HG02973 (cell line): ENCODE measurements at regions not wholly inside any gene's neighbourhood (a gene's known extent, or its start where the extent isn't known, plus 50 kb on each side); places are given as distances from the start of the nearest gene placed in this dataset.

Experiments
- ATAC-seq: cut with Tn5 transposase; IDR thresholded peaks from one replicate; pipeline ENCODE4 v1.9.1; 2021; ENCODE audit warnings: moderate library complexity; ENCODE audit not compliant: unreplicated experiment

DNA sequence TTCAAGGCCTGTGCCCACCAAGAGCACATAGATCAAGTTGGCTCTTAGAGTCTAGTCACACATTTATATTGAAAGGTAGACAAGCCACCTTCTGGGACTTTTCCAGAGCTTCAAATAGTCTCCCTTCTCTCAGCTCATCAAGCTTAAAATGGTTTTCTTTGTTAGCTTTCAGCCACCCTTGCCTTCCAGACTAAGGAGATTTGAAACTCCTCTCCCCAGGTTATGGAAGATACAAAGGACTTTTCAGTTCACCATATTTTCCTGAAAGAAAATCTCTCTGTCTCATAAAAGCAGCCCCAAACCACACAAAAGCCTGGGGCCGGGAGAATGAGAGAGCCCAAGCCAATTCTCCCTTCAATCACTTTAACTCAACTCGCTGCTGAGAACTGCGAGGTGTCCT, 134.1 kb downstream of the ZC3H11B start:
- no peak for ATAC-seq

DNA sequence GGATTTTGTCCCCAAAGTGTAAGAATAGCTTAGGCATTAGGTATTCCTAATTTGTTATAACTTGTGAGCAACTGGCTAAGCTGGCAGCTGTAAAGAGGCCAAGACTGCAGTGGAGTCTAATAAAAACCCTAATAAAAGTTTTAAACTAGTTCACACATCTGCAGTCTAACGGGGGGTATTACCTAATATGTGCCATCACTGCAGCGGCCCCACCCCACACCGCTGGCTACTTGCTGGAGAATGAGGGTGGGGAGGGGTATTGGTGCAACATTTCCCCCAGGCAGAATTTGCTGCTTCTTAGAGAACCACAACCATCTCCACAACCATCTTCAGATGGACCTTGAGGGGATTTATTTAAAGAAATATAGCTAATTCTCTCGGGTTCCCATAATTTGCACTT, 135.0 kb downstream of the ZC3H11B start:
- ATAC-seq: no peak

GRCh38 chr1:219476716-219477115, 136.2 kb downstream of the ZC3H11B start:
- ATAC-seq: peak; percentile 38

GRCh38 chr1:219476116-219476515, 136.8 kb downstream of the ZC3H11B start:
- peak; percentile 83 for ATAC-seq

GRCh38 chr1:219472596-219472995, 140.3 kb downstream of the ZC3H11B start:
- ATAC-seq: peak; percentile 51

DNA sequence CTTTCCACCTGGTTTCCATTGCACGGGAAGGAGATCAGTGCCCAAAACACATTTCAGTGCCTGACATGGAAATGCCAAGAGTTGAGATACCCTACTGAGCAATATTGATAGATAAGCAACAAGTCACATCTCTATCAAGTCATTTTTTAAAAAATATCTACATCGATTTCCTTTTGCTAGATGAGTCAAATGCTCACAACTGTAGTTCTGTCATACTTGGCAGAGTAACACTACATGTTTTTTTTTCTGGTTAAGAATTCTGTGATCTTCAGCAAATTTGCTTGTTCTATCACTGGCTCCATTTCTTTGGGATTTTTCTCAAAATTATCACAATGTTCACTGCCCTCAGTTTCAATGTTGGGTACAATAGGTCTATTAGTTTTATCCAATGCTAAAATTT, 145.4 kb downstream of the ZC3H11B start:
- no peak for ATAC-seq

DNA sequence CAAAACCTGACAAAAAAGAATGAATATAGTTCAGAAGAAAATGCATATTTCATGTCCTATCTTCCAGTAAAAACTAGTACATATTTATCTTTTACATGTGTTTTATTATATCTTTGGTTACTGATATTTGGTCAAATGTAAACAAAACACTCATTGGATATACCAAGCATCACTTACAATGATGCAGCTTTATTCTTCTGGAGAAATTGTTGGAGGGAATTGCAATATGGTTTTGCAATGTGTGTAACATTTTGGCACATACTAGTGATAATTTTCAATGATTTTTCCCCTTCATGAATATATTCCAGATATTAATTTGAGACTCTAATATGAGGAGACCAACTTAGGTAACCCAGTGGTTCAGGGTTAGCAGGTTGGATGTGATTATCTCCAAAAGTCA, 146.1 kb downstream of the ZC3H11B start:
- ATAC-seq: no peak

DNA sequence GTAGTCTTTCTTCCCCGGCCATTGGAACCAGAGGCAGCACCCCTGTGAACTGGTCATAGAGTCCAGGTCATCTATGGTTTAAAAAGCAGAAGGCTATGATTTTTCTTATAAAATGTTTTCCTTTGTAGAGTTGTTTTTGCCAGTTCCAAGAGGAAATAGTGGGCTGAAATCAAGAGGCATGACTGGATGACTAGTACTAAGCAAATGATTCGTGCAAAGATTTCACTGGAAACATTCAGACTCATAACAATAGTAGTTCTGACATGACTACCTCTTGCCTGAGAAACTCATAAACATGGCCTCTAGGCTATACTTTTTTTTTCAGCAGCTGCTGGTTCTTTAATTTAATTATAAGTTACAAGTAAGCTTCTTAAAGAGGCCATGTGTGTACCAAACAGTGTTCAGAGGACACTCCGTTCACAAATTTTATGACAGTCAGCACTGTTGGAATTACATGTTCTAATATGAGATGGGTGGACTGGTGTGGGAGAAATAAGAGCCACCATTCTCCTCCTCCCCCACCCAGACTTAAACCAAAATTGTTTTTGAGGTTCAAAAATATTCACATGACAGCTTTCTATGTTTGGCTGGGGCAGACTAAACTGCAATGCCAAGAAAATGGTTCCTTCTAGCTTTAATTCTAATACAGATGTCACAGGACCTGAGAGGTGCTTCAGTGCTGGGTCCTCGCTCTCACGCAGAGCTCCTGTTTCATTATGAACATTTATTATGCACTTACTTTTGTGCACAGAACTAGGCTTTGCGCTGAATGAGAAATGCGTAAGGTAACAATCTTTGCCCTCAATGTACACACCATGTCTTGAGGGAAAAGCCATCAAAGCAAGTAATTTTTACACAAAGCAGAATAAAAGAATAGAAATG, 147.5 kb downstream of the ZC3H11B start:
- peak; percentile 64 for ATAC-seq

GRCh38 chr1:219463636-219464035, 149.3 kb downstream of the ZC3H11B start:
- ATAC-seq: no peak

- ATAC-seq: no peak
Measured at GRCh38 chr1:219461981-219462400, 150.9 kb downstream of the ZC3H11B start.

GRCh38 chr1:219460896-219461815, 151.7 kb downstream of the ZC3H11B start:
- ATAC-seq: peak; percentile 71

GRCh38 chr1:219460081-219460895, 152.6 kb downstream of the ZC3H11B start:
- peak; percentile 15 for ATAC-seq

DNA sequence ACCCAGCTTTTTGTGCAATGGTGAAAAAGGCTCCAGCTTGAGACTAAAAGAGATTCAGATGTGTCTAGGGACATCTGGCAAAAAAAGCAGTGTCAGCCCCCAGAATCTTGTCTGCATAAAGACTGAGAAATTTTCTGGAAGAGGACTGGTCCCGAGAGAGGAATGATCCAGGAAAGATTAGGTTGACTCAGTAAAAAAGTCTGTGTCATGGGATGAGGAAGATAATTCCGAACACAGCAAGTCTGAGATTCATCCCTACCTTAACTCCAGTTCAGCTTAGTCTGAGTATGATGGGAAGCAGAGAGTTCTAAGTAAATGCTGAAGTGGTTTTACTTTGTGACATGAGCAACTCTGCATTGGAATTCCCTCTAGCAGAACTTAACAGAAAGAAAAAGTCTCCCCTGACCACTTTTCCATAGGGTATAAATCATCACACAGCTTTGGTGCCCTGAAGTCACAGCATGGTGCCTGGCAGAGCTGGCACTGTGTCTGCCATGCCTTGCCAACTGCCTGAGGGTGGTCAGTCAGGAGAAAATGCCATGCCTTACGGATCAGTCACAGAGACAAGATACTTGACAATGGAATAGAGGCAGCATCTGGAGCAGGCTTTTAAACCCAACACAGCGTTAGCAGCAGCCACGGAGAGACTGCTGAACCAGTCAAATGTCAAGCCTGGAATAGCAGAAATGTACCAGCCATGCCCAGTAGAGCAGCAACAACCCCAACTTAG, 153.4 kb downstream of the ZC3H11B start:
- no peak for ATAC-seq

GRCh38 chr1:219446288-219446687, 166.6 kb downstream of the ZC3H11B start:
- no peak for ATAC-seq

- no peak for ATAC-seq
Measured at GRCh38 chr1:219445864-219446263, 167.0 kb downstream of the ZC3H11B start.

GRCh38 chr1:219444474-219444873, 168.4 kb downstream of the ZC3H11B start:
- no peak for ATAC-seq

DNA sequence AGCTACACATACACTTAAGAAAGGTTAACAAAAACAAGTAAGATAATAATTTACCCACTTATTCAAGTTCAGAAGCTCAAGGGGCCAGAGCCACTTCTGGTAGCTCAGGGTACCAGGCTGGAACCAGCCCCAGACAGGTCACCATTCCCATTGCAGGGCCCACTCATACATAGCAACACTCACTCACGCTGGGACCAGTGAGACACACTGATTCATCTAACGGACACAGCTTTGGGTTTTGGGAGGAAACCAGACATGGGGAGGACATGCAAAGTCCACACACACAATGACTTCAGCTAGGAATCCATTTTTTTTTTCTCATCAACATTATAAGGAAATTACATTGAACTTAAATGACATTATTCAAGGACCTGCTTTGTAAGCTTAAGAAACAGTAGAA, 169.1 kb downstream of the ZC3H11B start:
- ATAC-seq: no peak

DNA sequence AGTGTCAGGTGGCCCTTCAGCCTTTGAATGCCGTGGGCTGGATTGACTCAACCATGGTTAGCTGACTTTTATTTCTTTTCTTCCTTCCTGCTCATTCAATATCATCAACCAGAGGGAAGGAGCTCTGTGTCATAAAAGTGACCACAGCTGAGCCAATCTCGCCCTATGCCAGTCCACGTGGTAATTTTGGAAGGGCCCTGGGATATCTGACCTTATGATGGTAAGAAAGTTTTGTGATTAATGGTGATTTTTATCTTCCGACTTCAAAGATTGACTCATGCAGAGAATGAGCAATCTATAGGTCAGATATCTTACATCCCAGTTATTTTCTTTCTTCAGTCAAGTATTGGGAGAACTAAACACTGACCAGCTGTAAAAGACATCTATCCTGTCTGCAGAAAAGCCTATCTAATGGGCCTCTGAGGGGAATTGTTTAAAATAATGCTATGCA, 170.3 kb downstream of the ZC3H11B start:
- ATAC-seq: no peak

- ATAC-seq: no peak
Measured at GRCh38 chr1:219441884-219442283, 171.0 kb downstream of the ZC3H11B start.

GRCh38 chr1:219439376-219439775, 173.5 kb downstream of the ZC3H11B start:
- no peak for ATAC-seq
